AG10803 (cell line): ENCODE measurements at regions not wholly inside any gene's neighbourhood (a gene's known extent, or its start where the extent isn't known, plus 50 kb on each side); places are given as distances from the start of the nearest gene placed in this dataset.

Source experiments
- DNase-seq: peaks from one replicate; pipeline ENCODE4 v3.0.0; 2010; ENCODE audit warnings: low read depth
- H3K4me3 ChIP-seq: 2 replicates; pipeline ENCODE4 v1.5.1; 2011; ENCODE audit warnings: mild to moderate bottlenecking, low read length, control low read depth
- CTCF ChIP-seq: conservative IDR thresholded peaks from 2 replicates; pipeline ENCODE4 v1.5.1; 2011; ENCODE audit warnings: mild to moderate bottlenecking, low read length, control low read depth, inconsistent platforms

GRCh38 chr7:157472311-157473050 is 135.7 kb downstream of the DNAJB6 start:
- DNase-seq: no peak

GRCh38 chr7:157473051-157473569 is 136.3 kb downstream of the DNAJB6 start:
- no peak for TF ChIP-seq CTCF
- no peak for DNase-seq

More at GRCh38 chr7:157472311-157473050, 135.7 kb downstream of the DNAJB6 start:
- no peak for TF ChIP-seq CTCF
- no peak overlapping the region for H3K4me3 ChIP-seq

GRCh38 chr7:157474685-157475084 is 137.9 kb downstream of the DNAJB6 start:
- peak; percentile 13; the same call in 1 of the 2 replicates for TF ChIP-seq CTCF
- no peak overlapping the region for H3K4me3 ChIP-seq
- no peak for DNase-seq

More at GRCh38 chr7:157473051-157473569, 136.3 kb downstream of the DNAJB6 start:
- no peak overlapping the region for H3K4me3 ChIP-seq

- H3K4me3 ChIP-seq: no peak overlapping the region
- TF ChIP-seq CTCF: no peak
- DNase-seq: no peak
These were observed 138.3 kb downstream of the DNAJB6 start for GRCh38 chr7:157475095-157475494.

- no peak for DNase-seq
These were observed 138.8 kb downstream of the DNAJB6 start for GRCh38 chr7:157475601-157476000.

GRCh38 chr7:157476201-157476600 is 139.4 kb downstream of the DNAJB6 start:
- no peak for TF ChIP-seq CTCF
- no peak overlapping the region for H3K4me3 ChIP-seq
- no peak for DNase-seq

More at GRCh38 chr7:157475601-157476000, 138.8 kb downstream of the DNAJB6 start:
- TF ChIP-seq CTCF: no peak
- no peak overlapping the region for H3K4me3 ChIP-seq
